Neural cell (in vitro differentiated cells): ENCODE measurements at regions not wholly inside any gene's neighbourhood (a gene's known extent, or its start where the extent isn't known, plus 50 kb on each side); places are given as distances from the start of the nearest gene placed in this dataset.

Experiments
- H2AFZ ChIP-seq: fragments of 200-600, 300-800 bp; sonication (generic), shearing (Covaris generic); 2 replicates; pipeline ENCODE4 v1.6.0; 2014; ENCODE audit warnings: low read depth, mild to moderate bottlenecking, antibody characterized with exemption, low read length, moderate library complexity
- H3F3A ChIP-seq: fragments of 200-600 bp; shearing (Covaris generic); 2 replicates; pipeline ENCODE4 v1.6.1; 2016; ENCODE audit warnings: mild to moderate bottlenecking, moderate library complexity, mixed read lengths, antibody characterized with exemption, low read length; ENCODE audit not compliant: insufficient read depth, poor library complexity, severe bottlenecking
- H3K27ac ChIP-seq: fragments of 200-600, 300-800 bp; sonication (generic), shearing (Covaris generic); 2 replicates; pipeline ENCODE4 v1.5.1; 2014; ENCODE audit warnings: mild to moderate bottlenecking, low read length, moderate library complexity
- H3K27me3 ChIP-seq: fragments of 300-800, 200-600 bp; sonication (generic), shearing (Covaris generic); 2 replicates; pipeline ENCODE4 v1.6.0; 2014; ENCODE audit warnings: mild to moderate bottlenecking, low read depth, low read length, moderate library complexity; ENCODE audit not compliant: insufficient read depth
- H3K36me3 ChIP-seq: fragments of 300-800, 200-600 bp; sonication (generic), shearing (Covaris generic); 2 replicates; pipeline ENCODE4 v1.5.1; 2014; ENCODE audit warnings: mild to moderate bottlenecking, antibody characterized with exemption, low read length, moderate library complexity; ENCODE audit not compliant: insufficient read depth
- H3K4me2 ChIP-seq: fragments of 300-800, 200-600 bp; sonication (generic), shearing (Covaris generic); 2 replicates; pipeline ENCODE4 v1.6.0; 2014; ENCODE audit warnings: mild to moderate bottlenecking, low read length
- H3K4me3 ChIP-seq: fragments of 300-800, 200-600 bp; sonication (generic), shearing (Covaris generic); 2 replicates; pipeline ENCODE4 v1.5.1; 2014; ENCODE audit warnings: mild to moderate bottlenecking, low read length, moderate library complexity
- H3K79me2 ChIP-seq: fragments of 200-600 bp; shearing (Covaris generic); replicated peaks from 2 replicates; pipeline ENCODE4 v1.6.0; 2014; ENCODE audit warnings: mild to moderate bottlenecking, low read length, moderate library complexity; ENCODE audit not compliant: insufficient read depth
- H3K9ac ChIP-seq: fragments of 300-800, 200-600 bp; sonication (generic), shearing (Covaris generic); 2 replicates; pipeline ENCODE4 v1.6.1; 2016; ENCODE audit warnings: mild to moderate bottlenecking, low read length, mixed read lengths
- H3K9me2 ChIP-seq: fragments of 200-600 bp; shearing (Covaris generic); 2 replicates; pipeline ENCODE4 v1.6.1; 2016; ENCODE audit warnings: mild to moderate bottlenecking, low read length, mixed read lengths; ENCODE audit not compliant: insufficient read depth
- H3K9me3 ChIP-seq: fragments of 200-600, 300-800 bp; sonication (generic), shearing (Covaris generic); 2 replicates; pipeline ENCODE4 v1.6.1; 2016; ENCODE audit warnings: mild to moderate bottlenecking, mixed run types, low read length, moderate library complexity, mixed read lengths
- H4K20me1 ChIP-seq: fragments of 200-600 bp; shearing (Covaris generic); 2 replicates; pipeline ENCODE4 v1.6.1; 2016; ENCODE audit warnings: mild to moderate bottlenecking, mixed run types; ENCODE audit not compliant: insufficient read depth
- CTCF ChIP-seq: fragments of 450-650 bp; IDR thresholded peaks from 2 replicates; pipeline ENCODE4 v1.5.1; 2014; ENCODE audit warnings: antibody characterized with exemption, mild to moderate bottlenecking, moderate library complexity; ENCODE audit not compliant: poor library complexity, severe bottlenecking
- EP300 ChIP-seq: fragments of 450-650 bp; conservative IDR thresholded peaks from 2 replicates; pipeline ENCODE4 v1.6.1; 2014; ENCODE audit warnings: antibody characterized with exemption, mild to moderate bottlenecking, moderate library complexity; ENCODE audit not compliant: poor library complexity, severe bottlenecking
- EZH2 ChIP-seq: fragments of 200-600, 300-800 bp; shearing (Covaris generic), sonication (generic); IDR thresholded peaks from 2 replicates; pipeline ENCODE4 v1.6.1; 2014; ENCODE audit warnings: antibody characterized with exemption, low read length, borderline replicate concordance, mild to moderate bottlenecking; ENCODE audit not compliant: insufficient read depth, poor library complexity, severe bottlenecking
- MXI1 ChIP-seq: fragments of 450-650 bp; conservative IDR thresholded peaks from 2 replicates; pipeline ENCODE4 v1.6.1; 2014; ENCODE audit warnings: antibody characterized with exemption, mild to moderate bottlenecking; ENCODE audit not compliant: poor library complexity, severe bottlenecking
- POLR2AphosphoS5 ChIP-seq: IDR thresholded peaks from 2 replicates; pipeline ENCODE4 v1.6.1; 2012
- RAD21 ChIP-seq: fragments of 450-650 bp; conservative IDR thresholded peaks from 2 replicates; pipeline ENCODE4 v1.6.1; 2014; ENCODE audit warnings: antibody characterized with exemption, mild to moderate bottlenecking, moderate library complexity
- REST ChIP-seq: IDR thresholded peaks from 2 replicates; pipeline ENCODE4 v1.6.1; 2012; ENCODE audit warnings: borderline replicate concordance
- SMC3 ChIP-seq: fragments of 450-650 bp; conservative IDR thresholded peaks from 2 replicates; pipeline ENCODE4 v1.6.1; 2014; ENCODE audit warnings: antibody characterized with exemption, mild to moderate bottlenecking, moderate library complexity; ENCODE audit not compliant: poor library complexity
- TAF1 ChIP-seq: IDR thresholded peaks from 2 replicates; pipeline ENCODE4 v1.6.1; 2012; ENCODE audit warnings: low read depth

GRCh38 chr3:146889626-146890025 is 284.5 kb upstream of the PLSCR5 start:
- Histone ChIP-seq H4K20me1 (no peaks in the 10 kb centered on the region), H3K27me3 (no peaks in the 10 kb centered on the region), H3K9ac (no peak overlapping the region), H2AFZ (no peak overlapping the region), H3K4me3 (no peak overlapping the region), H3F3A (no peaks in the 10 kb centered on the region), H3K79me2 (no peaks in the 10 kb centered on the region), H3K9me2 (no peaks in the 10 kb centered on the region), H3K9me3 (no peaks in the 10 kb centered on the region), H3K36me3 (no peaks in the 10 kb centered on the region), H3K27ac (no peak overlapping the region), H3K4me2 (no peak overlapping the region)
- TF ChIP-seq SMC3 (no peak), EP300 (no peak), TAF1 (no peak), RAD21 (no peak), REST (no peak), POLR2AphosphoS5 (no peak), CTCF (no peak), MXI1 (no peak), EZH2 (no peak)

GRCh38 chr3:146888176-146888575 is 283.0 kb upstream of the PLSCR5 start:
- Histone ChIP-seq H3K4me2 (no peak overlapping the region), H3F3A (no peaks in the 10 kb centered on the region), H3K36me3 (no peaks in the 10 kb centered on the region), H4K20me1 (no peaks in the 10 kb centered on the region), H3K9me2 (no peaks in the 10 kb centered on the region), H3K79me2 (no peaks in the 10 kb centered on the region), H3K9ac (no peak overlapping the region), H3K4me3 (no peak overlapping the region), H3K27ac (no peak overlapping the region), H2AFZ (no peak overlapping the region), H3K27me3 (no peaks in the 10 kb centered on the region), H3K9me3 (no peaks in the 10 kb centered on the region)
- TF ChIP-seq REST: no peak
- no peak for TF ChIP-seq POLR2AphosphoS5
- TF ChIP-seq EZH2: no peak
- TF ChIP-seq CTCF: no peak
- TF ChIP-seq TAF1: no peak
- no peak for TF ChIP-seq MXI1
- no peak for TF ChIP-seq RAD21
- no peak for TF ChIP-seq SMC3
- TF ChIP-seq EP300: no peak
